ENCODE measurements at regions not wholly inside any gene's neighbourhood (a gene's known extent, or its start where the extent isn't known, plus 50 kb on each side); places are given as distances from the start of the nearest gene placed in this dataset.
A peak's percentile ranks its signal among the peaks of the same experiment; 100 is the strongest.
"Not testable (repeated sequence)": the region's sequence is repeated elsewhere in the genome, so short reads cannot be mapped to it uniquely, and the experiment has no call there.

- Histone ChIP-seq H4K8ac (ENCODE audit: low read length) (peak overlapping the region; percentile 57), H3K14ac (ENCODE audit: low read length in 2 of 2) (no peak overlapping the region), H3K4ac (ENCODE audit: low read depth in 1 of 2, low read length in 2 of 2) (no peak overlapping the region), H2BK5ac (ENCODE audit: low read depth, low read length, poor library complexity, severe bottlenecking) (no peak overlapping the region), H2BK12ac (ENCODE audit: low read length in 2 of 2) (no peak overlapping the region), H2BK15ac (ENCODE audit: low read depth, poor library complexity, severe bottlenecking) (peak overlapping the region; percentile 2), H3K18ac (ENCODE audit: low read depth in 1 of 2, low read length in 2 of 2) (no peak overlapping the region), H2BK120ac (ENCODE audit: low read depth, low read length) (no peak overlapping the region), H3K4me3 (ENCODE audit: insufficient read depth in 1 of 2, low read depth in 1 of 2, low read length in 2 of 2) (no peak overlapping the region), H3K27ac (ENCODE audit: low read length, poor library complexity, severe bottlenecking) (no peak overlapping the region), H3K9ac (ENCODE audit: low read length) (no peak overlapping the region), H2AFZ (ENCODE audit: low read depth, low read length) (no peak overlapping the region), H3K9me3 (ENCODE audit: control insufficient read depth, low read length) (no peaks in the 10 kb centered on the region), H3K36me3 (ENCODE audit: control insufficient read depth in 1 of 2, insufficient read depth in 2 of 2, low read depth in 1 of 2, low read length in 2 of 2) (no peaks in the 10 kb centered on the region), H3K4me2 (ENCODE audit: low read length, poor library complexity, severe bottlenecking) (no peak overlapping the region), H3K23ac (ENCODE audit: low read length in 2 of 2) (no peak overlapping the region), H2AK5ac (ENCODE audit: low read length, severe bottlenecking) (no peak overlapping the region), H3K79me1 (replicated peaks; ENCODE audit: low read length, poor library complexity, severe bottlenecking) (no peaks in the 10 kb centered on the region), H4K91ac (ENCODE audit: low read length) (no peak overlapping the region), H3K4me1 (ENCODE audit: control insufficient read depth, insufficient read depth, low read depth, low read length) (peaks cover 5% of the 10 kb centered on the region), H3K27me3 (ENCODE audit: control insufficient read depth in 1 of 2, insufficient read depth in 1 of 2, low read length in 2 of 2) (peaks cover 0 to 3% of the 10 kb centered on the region in 2 experiments)
- DNase-seq, result no peak
- WGBS, result 20% methylated on average over 22 of the region's 22 CpGs
These were observed 104.0 kb downstream of the PPIAL4G start for GRCh38 chr1:148379170-148379500.

- not testable (repeated sequence) for H3K79me1 ChIP-seq (replicated peaks; ENCODE audit: low read length, poor library complexity, severe bottlenecking); H2AK5ac ChIP-seq (ENCODE audit: low read length, severe bottlenecking); H3K27ac ChIP-seq (ENCODE audit: low read length, poor library complexity, severe bottlenecking); H3K23ac ChIP-seq (ENCODE audit: low read length in 2 of 2); H3K36me3 ChIP-seq (ENCODE audit: control insufficient read depth in 1 of 2, insufficient read depth in 2 of 2, low read depth in 1 of 2, low read length in 2 of 2); H3K14ac ChIP-seq (ENCODE audit: low read length in 2 of 2); H3K4me1 ChIP-seq (ENCODE audit: control insufficient read depth, insufficient read depth, low read depth, low read length); H3K27me3 ChIP-seq (ENCODE audit: control insufficient read depth in 1 of 2, insufficient read depth in 1 of 2, low read length in 2 of 2); H3K9me3 ChIP-seq (ENCODE audit: control insufficient read depth, low read length); H2BK5ac ChIP-seq (ENCODE audit: low read depth, low read length, poor library complexity, severe bottlenecking); H2BK15ac ChIP-seq (ENCODE audit: low read depth, poor library complexity, severe bottlenecking); H2BK12ac ChIP-seq (ENCODE audit: low read length in 2 of 2); H3K18ac ChIP-seq (ENCODE audit: low read depth in 1 of 2, low read length in 2 of 2); H4K91ac ChIP-seq (ENCODE audit: low read length); H4K8ac ChIP-seq (ENCODE audit: low read length); H3K4ac ChIP-seq (ENCODE audit: low read depth in 1 of 2, low read length in 2 of 2); H3K4me2 ChIP-seq (ENCODE audit: low read length, poor library complexity, severe bottlenecking); DNase-seq; H3K4me3 ChIP-seq (ENCODE audit: insufficient read depth in 1 of 2, low read depth in 1 of 2, low read length in 2 of 2); H3K9ac ChIP-seq (ENCODE audit: low read length); H2AFZ ChIP-seq (ENCODE audit: low read depth, low read length); H2BK120ac ChIP-seq (ENCODE audit: low read depth, low read length)
- WGBS, result 92% methylated on average over 3 of the region's 4 CpGs
These were observed 105.1 kb downstream of the PPIAL4G start for GRCh38 chr1:148377992-148378391.

- not testable (repeated sequence) for H3K18ac ChIP-seq (ENCODE audit: low read depth in 1 of 2, low read length in 2 of 2); H3K9ac ChIP-seq (ENCODE audit: low read length); H2BK12ac ChIP-seq (ENCODE audit: low read length in 2 of 2); H2AK5ac ChIP-seq (ENCODE audit: low read length, severe bottlenecking); H3K9me3 ChIP-seq (ENCODE audit: control insufficient read depth, low read length); DNase-seq; H2BK15ac ChIP-seq (ENCODE audit: low read depth, poor library complexity, severe bottlenecking); H3K4me1 ChIP-seq (ENCODE audit: control insufficient read depth, insufficient read depth, low read depth, low read length); H3K4me2 ChIP-seq (ENCODE audit: low read length, poor library complexity, severe bottlenecking); H3K27ac ChIP-seq (ENCODE audit: low read length, poor library complexity, severe bottlenecking); H3K4me3 ChIP-seq (ENCODE audit: insufficient read depth in 1 of 2, low read depth in 1 of 2, low read length in 2 of 2); H3K4ac ChIP-seq (ENCODE audit: low read depth in 1 of 2, low read length in 2 of 2); H3K27me3 ChIP-seq (ENCODE audit: control insufficient read depth in 1 of 2, insufficient read depth in 1 of 2, low read length in 2 of 2); H3K14ac ChIP-seq (ENCODE audit: low read length in 2 of 2); H2BK120ac ChIP-seq (ENCODE audit: low read depth, low read length); H3K23ac ChIP-seq (ENCODE audit: low read length in 2 of 2); H4K91ac ChIP-seq (ENCODE audit: low read length); H3K79me1 ChIP-seq (replicated peaks; ENCODE audit: low read length, poor library complexity, severe bottlenecking); H2AFZ ChIP-seq (ENCODE audit: low read depth, low read length); H4K8ac ChIP-seq (ENCODE audit: low read length); H2BK5ac ChIP-seq (ENCODE audit: low read depth, low read length, poor library complexity, severe bottlenecking); H3K36me3 ChIP-seq (ENCODE audit: control insufficient read depth in 1 of 2, insufficient read depth in 2 of 2, low read depth in 1 of 2, low read length in 2 of 2)
- WGBS, result 90% methylated on average over 2 of the region's 2 CpGs
These were observed 106.1 kb downstream of the PPIAL4G start for GRCh38 chr1:148377045-148377444.

- no peak overlapping the region for H4K91ac ChIP-seq (ENCODE audit: low read length)
- 85% methylated on average over 3 of the region's 3 CpGs for WGBS
- peaks cover 2% of the 10 kb centered on the region for H3K4me1 ChIP-seq (ENCODE audit: control insufficient read depth, insufficient read depth, low read depth, low read length)
- H2BK15ac ChIP-seq (ENCODE audit: low read depth, poor library complexity, severe bottlenecking), result no peak overlapping the region
- H2BK12ac ChIP-seq (ENCODE audit: low read length in 2 of 2), result no peak overlapping the region
- no peak overlapping the region for H2AFZ ChIP-seq (ENCODE audit: low read depth, low read length)
- no peak overlapping the region for H2AK5ac ChIP-seq (ENCODE audit: low read length, severe bottlenecking)
- H3K23ac ChIP-seq (ENCODE audit: low read length in 2 of 2), result no peak overlapping the region
- no peak overlapping the region for H3K9ac ChIP-seq (ENCODE audit: low read length)
- no peak overlapping the region for H4K8ac ChIP-seq (ENCODE audit: low read length)
- no peak overlapping the region for H3K4me3 ChIP-seq (ENCODE audit: insufficient read depth in 1 of 2, low read depth in 1 of 2, low read length in 2 of 2)
- H3K27me3 ChIP-seq (ENCODE audit: control insufficient read depth in 1 of 2, insufficient read depth in 1 of 2, low read length in 2 of 2), result no peaks in the 10 kb centered on the region
- H3K4me2 ChIP-seq (ENCODE audit: low read length, poor library complexity, severe bottlenecking), result no peak overlapping the region
- H3K9me3 ChIP-seq (ENCODE audit: control insufficient read depth, low read length), result no peaks in the 10 kb centered on the region
- no peak overlapping the region for H3K27ac ChIP-seq (ENCODE audit: low read length, poor library complexity, severe bottlenecking)
- no peak overlapping the region for H2BK120ac ChIP-seq (ENCODE audit: low read depth, low read length)
- H3K4ac ChIP-seq (ENCODE audit: low read depth in 1 of 2, low read length in 2 of 2), result no peak overlapping the region
- no peak overlapping the region for H3K14ac ChIP-seq (ENCODE audit: low read length in 2 of 2)
- DNase-seq, result no peak
- H3K36me3 ChIP-seq (ENCODE audit: control insufficient read depth in 1 of 2, insufficient read depth in 2 of 2, low read depth in 1 of 2, low read length in 2 of 2), result no peaks in the 10 kb centered on the region
- H3K18ac ChIP-seq (ENCODE audit: low read depth in 1 of 2, low read length in 2 of 2), result no peak overlapping the region
- H3K79me1 ChIP-seq (replicated peaks; ENCODE audit: low read length, poor library complexity, severe bottlenecking), result no peaks in the 10 kb centered on the region
- no peak overlapping the region for H2BK5ac ChIP-seq (ENCODE audit: low read depth, low read length, poor library complexity, severe bottlenecking)
These were observed 109.0 kb downstream of the PPIAL4G start for GRCh38 chr1:148374101-148374500.

Measured in mesenchymal stem cell (in vitro differentiated cells and primary cell).